ENCODE measurements at regions not wholly inside any gene's neighbourhood (a gene's known extent, or its start where the extent isn't known, plus 50 kb on each side); places are given as distances from the start of the nearest gene placed in this dataset.

- no peak for DNase-seq
- intact Hi-C loops (cut with micrococcal nuclease; ENCODE audit: unreplicated experiment), result no loop called here
- Histone ChIP-seq H3K27me3 (ENCODE audit: insufficient read depth, low read depth) (no peaks in the 10 kb centered on the region), H3K27ac (no peak overlapping the region), H3K4me1 (replicated peaks; ENCODE audit: insufficient read depth) (peaks cover 50% of the 10 kb centered on the region), H2AFZ (no peak overlapping the region), H3K79me2 (ENCODE audit: low read depth) (no peaks in the 10 kb centered on the region), H3K9me3 (ENCODE audit: insufficient read depth, low read depth) (peaks cover 14% of the 10 kb centered on the region), H3F3A (ENCODE audit: insufficient read depth, low read depth) (peaks cover 20% of the 10 kb centered on the region; the same call in 1 of the 2 replicates), H3K4me3 (no peak overlapping the region), H3K9me2 (ENCODE audit: insufficient read depth) (no peaks in the 10 kb centered on the region), H3K4me2 (no peak overlapping the region), H4K20me1 (ENCODE audit: insufficient read depth) (no peaks in the 10 kb centered on the region), H3K36me3 (ENCODE audit: low read depth) (no peaks in the 10 kb centered on the region)
- BruUV-seq (replicated peaks), result no TSS peak
- TF ChIP-seq, protein P1, sequence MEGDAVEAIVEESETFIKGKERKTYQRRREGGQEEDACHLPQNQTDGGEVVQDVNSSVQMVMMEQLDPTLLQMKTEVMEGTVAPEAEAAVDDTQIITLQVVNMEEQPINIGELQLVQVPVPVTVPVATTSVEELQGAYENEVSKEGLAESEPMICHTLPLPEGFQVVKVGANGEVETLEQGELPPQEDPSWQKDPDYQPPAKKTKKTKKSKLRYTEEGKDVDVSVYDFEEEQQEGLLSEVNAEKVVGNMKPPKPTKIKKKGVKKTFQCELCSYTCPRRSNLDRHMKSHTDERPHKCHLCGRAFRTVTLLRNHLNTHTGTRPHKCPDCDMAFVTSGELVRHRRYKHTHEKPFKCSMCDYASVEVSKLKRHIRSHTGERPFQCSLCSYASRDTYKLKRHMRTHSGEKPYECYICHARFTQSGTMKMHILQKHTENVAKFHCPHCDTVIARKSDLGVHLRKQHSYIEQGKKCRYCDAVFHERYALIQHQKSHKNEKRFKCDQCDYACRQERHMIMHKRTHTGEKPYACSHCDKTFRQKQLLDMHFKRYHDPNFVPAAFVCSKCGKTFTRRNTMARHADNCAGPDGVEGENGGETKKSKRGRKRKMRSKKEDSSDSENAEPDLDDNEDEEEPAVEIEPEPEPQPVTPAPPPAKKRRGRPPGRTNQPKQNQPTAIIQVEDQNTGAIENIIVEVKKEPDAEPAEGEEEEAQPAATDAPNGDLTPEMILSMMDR (conservative IDR thresholded peaks at IDR 0.05), result no peak
- TF ChIP-seq EZH2 (IDR thresholded peaks at IDR 0.05; ENCODE audit: low read depth), result no peak
- POLR2A ChIA-PET (ENCODE audit: unreplicated experiment), result no interaction called here
- CTCF ChIA-PET, result no interaction called here
These were observed 55.8 kb upstream of the RFXAP start for GRCh38 chr13:36763126-36763722.

GRCh38 chr13:36764536-36764935, 54.5 kb upstream of the RFXAP start:
- Histone ChIP-seq H3K9me3 (ENCODE audit: insufficient read depth, low read depth) (peaks cover 17% of the 10 kb centered on the region), H3K27me3 (ENCODE audit: insufficient read depth, low read depth) (no peaks in the 10 kb centered on the region), H3K4me1 (replicated peaks; ENCODE audit: insufficient read depth) (peaks cover 50% of the 10 kb centered on the region), H3K79me2 (ENCODE audit: low read depth) (no peaks in the 10 kb centered on the region), H4K20me1 (ENCODE audit: insufficient read depth) (no peaks in the 10 kb centered on the region), H3K4me3 (no peak overlapping the region), H3F3A (ENCODE audit: insufficient read depth, low read depth) (peaks cover 20% of the 10 kb centered on the region; the same call in 1 of the 2 replicates), H3K4me2 (no peak overlapping the region), H2AFZ (no peak overlapping the region), H3K27ac (no peak overlapping the region), H3K36me3 (ENCODE audit: low read depth) (no peaks in the 10 kb centered on the region), H3K9me2 (ENCODE audit: insufficient read depth) (no peaks in the 10 kb centered on the region)
- DNase-seq, result no peak
- POLR2A ChIA-PET (ENCODE audit: unreplicated experiment), result no interaction called here
- TF ChIP-seq, protein P1 (conservative IDR thresholded peaks at IDR 0.05), result no peak
- no peak for TF ChIP-seq EZH2 (IDR thresholded peaks at IDR 0.05; ENCODE audit: low read depth)
- no TSS peak for BruUV-seq (replicated peaks)
- CTCF ChIA-PET, result no interaction called here
- intact Hi-C loops (cut with micrococcal nuclease; ENCODE audit: unreplicated experiment), result no loop called here

GRCh38 chr13:36764957-36765356, 54.1 kb upstream of the RFXAP start:
- POLR2A ChIA-PET (ENCODE audit: unreplicated experiment), result no interaction called here
- CTCF ChIA-PET, result no interaction called here

More at GRCh38 chr13:36764957-36765356, 54.1 kb upstream of the RFXAP start:
- no peaks in the 10 kb centered on the region for H3K9me2 ChIP-seq (ENCODE audit: insufficient read depth)
- no peaks in the 10 kb centered on the region for H4K20me1 ChIP-seq (ENCODE audit: insufficient read depth)
- DNase-seq, result no peak
- no peak overlapping the region for H3K4me2 ChIP-seq
- H3K9me3 ChIP-seq (ENCODE audit: insufficient read depth, low read depth), result peaks cover 17% of the 10 kb centered on the region
- no peak overlapping the region for H2AFZ ChIP-seq
- no TSS peak for BruUV-seq (replicated peaks)
- peaks cover 50% of the 10 kb centered on the region for H3K4me1 ChIP-seq (replicated peaks; ENCODE audit: insufficient read depth)
- H3K27me3 ChIP-seq (ENCODE audit: insufficient read depth, low read depth), result no peaks in the 10 kb centered on the region
- no peaks in the 10 kb centered on the region for H3K79me2 ChIP-seq (ENCODE audit: low read depth)
- no peaks in the 10 kb centered on the region for H3K36me3 ChIP-seq (ENCODE audit: low read depth)
- TF ChIP-seq, protein P1 (conservative IDR thresholded peaks at IDR 0.05), result no peak
- TF ChIP-seq EZH2 (IDR thresholded peaks at IDR 0.05; ENCODE audit: low read depth), result no peak
- no peak overlapping the region for H3K27ac ChIP-seq
- intact Hi-C loops (cut with micrococcal nuclease; ENCODE audit: unreplicated experiment), result no loop called here
- peaks cover 20% of the 10 kb centered on the region; the same call in 1 of the 2 replicates for H3F3A ChIP-seq (ENCODE audit: insufficient read depth, low read depth)
- H3K4me3 ChIP-seq, result no peak overlapping the region
